ENCODE measurements at regions not wholly inside any gene's neighbourhood (a gene's known extent, or its start where the extent isn't known, plus 50 kb on each side); places are given as distances from the start of the nearest gene placed in this dataset.

- no peak overlapping the region for H3K27ac ChIP-seq
- TF ChIP-seq CTCF (conservative IDR thresholded peaks at IDR 0.05): no peak
Observed at GRCh38 chr2:67871686-67872412, 191.0 kb downstream of the C1D start.

DNA sequence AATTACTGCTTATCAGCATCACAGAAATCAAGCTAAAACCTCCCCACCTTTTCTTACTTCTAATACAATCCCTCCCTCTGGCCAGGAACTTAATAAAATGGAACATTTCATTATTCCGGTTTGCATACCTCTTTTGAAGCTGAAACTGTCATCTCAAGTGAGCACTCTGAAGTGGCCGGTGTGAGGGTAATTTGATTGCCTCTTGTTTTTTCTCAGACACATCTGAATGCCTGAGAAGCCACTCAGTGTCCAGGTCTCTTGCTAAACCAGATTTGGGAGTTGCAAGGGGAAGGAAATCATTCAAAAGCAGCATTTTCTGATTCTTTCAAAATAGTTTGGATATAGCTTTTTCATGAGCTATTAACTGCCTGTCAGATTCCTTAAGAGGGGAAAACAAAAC, 190.3 kb downstream of the C1D start:
- TF ChIP-seq CTCF (conservative IDR thresholded peaks at IDR 0.05): no peak
- H3K27ac ChIP-seq: no peak overlapping the region

GRCh38 chr2:67873916-67874315, 188.9 kb downstream of the C1D start:
- no peak overlapping the region for H3K27ac ChIP-seq
- no peak for TF ChIP-seq CTCF (conservative IDR thresholded peaks at IDR 0.05)

DNA sequence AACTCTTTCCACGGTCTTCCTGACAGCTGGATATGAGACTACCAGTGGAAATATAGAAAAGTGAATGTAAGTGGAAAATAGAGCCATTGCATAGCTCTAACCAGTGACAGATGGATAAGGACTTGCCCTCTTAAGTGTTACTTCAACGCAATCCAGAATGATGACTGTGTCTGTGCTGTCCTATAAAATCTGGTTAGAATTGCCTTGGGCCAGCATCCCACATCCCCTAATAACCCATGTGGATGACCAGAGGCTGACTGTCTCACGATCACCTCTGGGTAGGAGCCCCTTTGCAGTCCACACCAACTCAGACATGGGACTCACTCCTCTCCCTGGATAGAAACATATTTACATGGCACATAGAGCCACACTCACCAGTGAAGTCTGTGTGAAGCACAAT, 186.6 kb downstream of the C1D start:
- no peak overlapping the region for H3K27ac ChIP-seq
- TF ChIP-seq CTCF (conservative IDR thresholded peaks at IDR 0.05): no peak

DNA sequence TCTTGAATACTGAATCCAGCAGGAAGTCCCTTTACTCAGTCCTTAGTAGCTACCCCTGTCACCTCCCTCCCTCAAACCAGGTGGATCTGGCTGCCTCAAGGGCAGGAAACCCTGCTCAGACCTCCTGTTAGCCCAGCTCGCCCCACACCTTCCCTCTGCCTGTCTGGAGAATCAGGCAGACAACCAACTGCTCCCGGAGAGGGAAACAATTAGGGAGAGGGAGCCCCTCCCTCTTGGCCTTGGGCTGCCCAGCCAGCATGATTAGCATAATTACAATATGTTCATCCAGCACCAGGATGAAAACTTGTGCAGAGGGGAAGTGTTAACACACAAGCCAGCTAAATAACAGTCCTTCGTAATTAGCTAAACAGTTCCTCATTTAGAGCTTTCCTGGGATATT, 185.5 kb downstream of the C1D start:
- no peak overlapping the region for H3K27ac ChIP-seq
- no peak for TF ChIP-seq CTCF (conservative IDR thresholded peaks at IDR 0.05)

DNA sequence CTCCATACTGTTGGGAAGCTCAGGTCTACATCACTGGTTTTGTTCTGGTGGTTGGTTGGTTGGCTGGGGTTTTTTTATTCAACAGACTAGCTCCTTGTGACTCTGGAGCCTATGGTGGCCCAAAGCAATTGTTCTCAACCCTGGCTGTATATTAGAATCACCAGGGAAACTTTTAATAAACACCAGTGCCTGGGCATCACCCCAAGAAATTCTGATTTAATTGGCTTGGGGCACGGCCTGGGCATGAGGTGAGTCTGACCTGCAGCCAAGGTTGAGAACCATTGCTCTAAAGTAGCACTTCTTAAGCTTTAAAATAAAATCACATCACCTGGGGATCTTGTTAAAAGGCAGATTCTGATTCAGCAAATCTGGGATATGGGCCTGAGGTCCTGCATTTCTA, 184.1 kb downstream of the C1D start:
- H3K27ac ChIP-seq: no peak overlapping the region
- TF ChIP-seq CTCF (conservative IDR thresholded peaks at IDR 0.05): no peak

- TF ChIP-seq CTCF (conservative IDR thresholded peaks at IDR 0.05): no peak
- no peak overlapping the region for H3K27ac ChIP-seq
Observed at GRCh38 chr2:67879586-67880290, 183.1 kb downstream of the C1D start.
